HG03280 (cell line): ENCODE measurements at regions not wholly inside any gene's neighbourhood (a gene's known extent, or its start where the extent isn't known, plus 50 kb on each side); places are given as distances from the start of the nearest gene placed in this dataset.

Experiments
- ATAC-seq: cut with Tn5 transposase; IDR thresholded peaks from one replicate; pipeline ENCODE4 v1.9.1; 2021; ENCODE audit warnings: mild to moderate bottlenecking, moderate library complexity; ENCODE audit not compliant: unreplicated experiment

DNA sequence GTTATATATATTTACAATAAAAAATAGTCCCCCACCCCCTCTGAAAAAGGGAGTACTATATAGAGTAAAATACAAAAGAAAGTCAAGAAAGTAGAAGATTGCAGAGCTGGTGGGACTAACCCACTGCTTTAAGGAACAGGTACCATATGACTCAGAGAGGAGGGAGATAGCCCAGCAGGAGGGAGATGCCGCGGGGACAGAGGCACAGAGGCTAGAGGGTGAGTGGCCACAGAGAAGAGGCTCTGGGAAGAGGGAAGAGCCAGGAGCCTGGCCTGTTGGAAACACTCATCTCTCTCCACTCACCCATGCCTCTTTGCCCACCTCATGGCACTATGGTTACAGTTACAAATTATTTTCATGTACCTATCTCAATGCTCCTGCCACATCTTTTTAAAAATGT, 53.6 kb upstream of the LYVE1 start:
- ATAC-seq = no peak

DNA sequence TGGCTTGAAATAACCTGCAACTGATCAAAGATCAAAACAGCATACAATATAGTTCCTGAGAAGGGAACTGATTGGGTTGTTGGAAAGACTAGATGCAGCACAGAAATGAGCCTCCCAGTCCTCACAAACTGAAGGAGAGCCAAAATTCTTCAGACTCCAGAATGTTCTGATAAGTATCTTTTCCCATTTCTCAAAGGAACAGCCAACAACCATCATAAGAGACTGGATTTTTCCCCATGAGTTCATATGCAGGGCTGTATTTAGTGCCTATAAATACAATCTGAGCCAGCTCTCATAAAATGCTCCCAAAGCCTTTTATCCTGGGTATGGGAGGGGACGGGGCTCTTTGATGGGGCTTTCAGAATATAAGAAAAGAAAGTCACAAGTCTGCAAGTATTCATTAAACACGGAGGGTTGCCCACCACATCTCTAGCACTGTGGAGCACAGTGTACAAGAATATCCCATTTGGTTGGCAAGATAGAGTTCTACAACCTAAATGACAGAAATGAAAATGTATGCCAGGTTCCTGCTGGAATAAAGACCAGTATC, 50.7 kb upstream of the LYVE1 start:
- ATAC-seq = no peak

DNA sequence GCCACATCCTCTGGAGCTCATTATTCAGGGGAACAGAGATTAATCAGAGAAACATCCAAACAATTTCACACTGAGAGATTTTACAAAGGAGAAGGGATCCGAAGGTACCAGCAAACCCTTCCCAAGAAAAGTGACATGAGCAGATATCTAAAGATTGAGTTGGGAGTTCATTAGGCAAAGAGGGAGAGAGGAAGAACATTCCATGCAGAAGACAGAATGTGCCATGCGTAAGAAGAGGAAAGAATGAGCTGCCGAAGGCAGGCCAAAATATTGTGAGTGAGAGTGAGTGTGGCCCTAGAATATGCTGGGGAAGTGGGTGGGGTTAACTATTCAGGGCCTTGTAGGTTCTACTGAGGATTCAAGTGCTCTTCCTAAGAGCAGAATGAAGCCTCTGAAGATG, 50.0 kb upstream of the LYVE1 start:
- no peak for ATAC-seq
